Cardiac muscle cell (in vitro differentiated cells and primary cell): ENCODE measurements at regions not wholly inside any gene's neighbourhood (a gene's known extent, or its start where the extent isn't known, plus 50 kb on each side); places are given as distances from the start of the nearest gene placed in this dataset.

ENCODE experiments used
- DNase-seq, 2 donors: peaks; one replicate each; pipeline versions ENCODE4 v3.0.0 to v3.0.0-alpha.2; 2010 to 2017; ENCODE audit warnings: low read depth in 1 of 2, low spot score in 1 of 2
- H3K27ac ChIP-seq: fragments of 200-600 bp; sonication (generic); 2 replicates; pipeline ENCODE4 v1.5.1; 2016
- H3K27me3 ChIP-seq: fragments of 200-600 bp; sonication (generic); 2 replicates; pipeline ENCODE4 v1.6.0; 2016; ENCODE audit warnings: control low read depth
- H3K36me3 ChIP-seq: fragments of 200-600 bp; sonication (generic); 2 replicates; pipeline ENCODE4 v1.5.1; 2016; ENCODE audit warnings: control low read depth
- H3K4me1 ChIP-seq: fragments of 200-600 bp; sonication (generic); 2 replicates; pipeline ENCODE4 v1.8.1; 2017; ENCODE audit warnings: low read depth, mild to moderate bottlenecking, mixed run types
- H3K4me3 ChIP-seq: fragments of 200-600 bp; sonication (generic); 2 replicates; pipeline ENCODE4 v1.5.1; 2016; ENCODE audit warnings: mild to moderate bottlenecking
- H3K9me3 ChIP-seq: fragments of 200-600 bp; sonication (generic); 2 replicates; pipeline ENCODE4 v1.5.1; 2017; ENCODE audit warnings: low read depth, mild to moderate bottlenecking, control low read depth
- TF ChIP-seq, protein P1 (sequence below): IDR thresholded peaks from 2 replicates; pipeline ENCODE4 v1.5.1; 2012; ENCODE audit warnings: low read depth, mild to moderate bottlenecking, low read length

DNA sequence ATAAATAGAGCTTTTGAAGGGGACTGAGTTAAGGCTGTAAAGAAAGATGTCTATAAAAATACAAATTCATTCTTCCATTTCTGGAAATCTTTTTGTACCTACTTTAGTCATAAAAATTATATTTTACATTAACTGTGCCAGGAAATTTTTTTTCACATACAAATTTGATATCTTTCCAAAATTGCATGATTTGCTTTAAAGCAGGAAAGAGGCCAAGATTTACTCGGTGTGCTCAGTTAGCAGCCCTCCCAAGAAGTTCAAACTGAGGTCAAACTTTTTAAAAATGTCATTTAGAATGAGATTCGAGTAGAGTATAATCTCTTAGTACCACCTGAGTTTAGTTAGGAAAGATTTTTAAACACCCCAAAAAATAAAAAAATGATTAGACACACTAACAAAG lies 173.2 kb upstream of the GRIP1 start:
- TF ChIP-seq, protein P1, sequence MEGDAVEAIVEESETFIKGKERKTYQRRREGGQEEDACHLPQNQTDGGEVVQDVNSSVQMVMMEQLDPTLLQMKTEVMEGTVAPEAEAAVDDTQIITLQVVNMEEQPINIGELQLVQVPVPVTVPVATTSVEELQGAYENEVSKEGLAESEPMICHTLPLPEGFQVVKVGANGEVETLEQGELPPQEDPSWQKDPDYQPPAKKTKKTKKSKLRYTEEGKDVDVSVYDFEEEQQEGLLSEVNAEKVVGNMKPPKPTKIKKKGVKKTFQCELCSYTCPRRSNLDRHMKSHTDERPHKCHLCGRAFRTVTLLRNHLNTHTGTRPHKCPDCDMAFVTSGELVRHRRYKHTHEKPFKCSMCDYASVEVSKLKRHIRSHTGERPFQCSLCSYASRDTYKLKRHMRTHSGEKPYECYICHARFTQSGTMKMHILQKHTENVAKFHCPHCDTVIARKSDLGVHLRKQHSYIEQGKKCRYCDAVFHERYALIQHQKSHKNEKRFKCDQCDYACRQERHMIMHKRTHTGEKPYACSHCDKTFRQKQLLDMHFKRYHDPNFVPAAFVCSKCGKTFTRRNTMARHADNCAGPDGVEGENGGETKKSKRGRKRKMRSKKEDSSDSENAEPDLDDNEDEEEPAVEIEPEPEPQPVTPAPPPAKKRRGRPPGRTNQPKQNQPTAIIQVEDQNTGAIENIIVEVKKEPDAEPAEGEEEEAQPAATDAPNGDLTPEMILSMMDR, result no peak

DNA sequence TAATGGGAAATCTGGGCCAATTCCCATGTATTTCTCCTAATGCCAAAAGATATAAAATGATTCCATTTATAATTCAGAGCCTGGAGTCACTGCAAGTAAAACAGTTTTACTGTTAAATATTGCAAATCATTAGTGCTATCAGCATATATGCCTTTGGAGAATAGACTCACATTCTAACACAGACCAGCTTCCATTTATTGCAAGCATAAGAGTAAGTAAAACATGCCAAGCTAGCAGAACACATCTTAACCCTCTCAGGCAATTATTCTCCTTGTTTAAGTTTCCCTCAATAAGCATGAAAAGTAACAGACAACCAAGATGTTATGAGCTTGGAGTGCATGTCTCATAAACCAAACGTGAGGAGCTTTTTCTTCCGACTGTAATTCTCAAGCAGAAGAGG lies 173.9 kb upstream of the GRIP1 start:
- H3K4me1 ChIP-seq, result peaks cover 8% of the 10 kb centered on the region
- no peak for DNase-seq
- no peak overlapping the region for H3K4me3 ChIP-seq
- TF ChIP-seq, protein P1, result no peak
- H3K27ac ChIP-seq, result no peak overlapping the region
- no peaks in the 10 kb centered on the region for H3K9me3 ChIP-seq
- no peaks in the 10 kb centered on the region for H3K36me3 ChIP-seq
- no peaks in the 10 kb centered on the region for H3K27me3 ChIP-seq

More for the DNA sequence above, 173.2 kb upstream of the GRIP1 start:
- no peaks in the 10 kb centered on the region for H3K9me3 ChIP-seq
- H3K27ac ChIP-seq, result no peak overlapping the region
- peak in 1 of 2 donors; percentile 3 for DNase-seq
- peaks cover 8% of the 10 kb centered on the region for H3K4me1 ChIP-seq
- no peaks in the 10 kb centered on the region for H3K36me3 ChIP-seq
- H3K4me3 ChIP-seq, result no peak overlapping the region
- no peaks in the 10 kb centered on the region for H3K27me3 ChIP-seq

DNA sequence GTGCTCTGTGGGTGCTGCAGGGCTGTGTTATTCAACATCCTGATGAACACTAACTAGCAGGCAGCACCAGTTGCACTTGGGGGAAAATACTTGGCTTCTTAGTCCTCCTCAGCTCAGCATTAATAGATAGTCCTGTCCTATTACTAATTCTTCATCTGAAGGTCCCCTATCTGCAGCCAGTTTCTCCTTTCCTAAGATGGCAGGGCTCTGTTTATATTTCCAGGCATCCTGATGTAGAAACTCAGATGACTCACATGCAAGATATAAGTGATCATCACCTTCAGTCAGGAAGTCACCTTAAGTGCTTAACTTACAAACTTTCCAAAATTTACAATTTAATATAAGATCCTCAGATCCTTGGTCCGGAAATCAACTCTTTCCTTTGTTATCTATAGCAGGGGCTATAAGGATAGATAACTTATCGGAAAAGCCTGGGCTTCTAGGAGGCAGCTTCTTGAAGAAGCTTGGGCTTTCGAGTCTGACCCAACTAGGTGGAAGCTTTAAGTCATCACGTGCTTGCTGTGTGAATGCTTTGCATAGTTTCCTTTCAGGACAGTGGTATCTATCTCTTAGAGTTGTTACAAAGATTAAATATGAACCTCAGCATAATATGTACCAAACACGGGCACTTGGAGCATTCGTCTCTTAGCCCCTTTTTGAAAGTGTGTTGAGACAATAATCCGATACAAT lies 181.0 kb upstream of the GRIP1 start:
- no peak for DNase-seq
- no peaks in the 10 kb centered on the region for H3K4me1 ChIP-seq
- no peaks in the 10 kb centered on the region for H3K9me3 ChIP-seq
- TF ChIP-seq, protein P1, result no peak
- H3K27ac ChIP-seq, result no peak overlapping the region
- H3K27me3 ChIP-seq, result no peaks in the 10 kb centered on the region
- H3K4me3 ChIP-seq, result no peak overlapping the region
- no peaks in the 10 kb centered on the region for H3K36me3 ChIP-seq

DNA sequence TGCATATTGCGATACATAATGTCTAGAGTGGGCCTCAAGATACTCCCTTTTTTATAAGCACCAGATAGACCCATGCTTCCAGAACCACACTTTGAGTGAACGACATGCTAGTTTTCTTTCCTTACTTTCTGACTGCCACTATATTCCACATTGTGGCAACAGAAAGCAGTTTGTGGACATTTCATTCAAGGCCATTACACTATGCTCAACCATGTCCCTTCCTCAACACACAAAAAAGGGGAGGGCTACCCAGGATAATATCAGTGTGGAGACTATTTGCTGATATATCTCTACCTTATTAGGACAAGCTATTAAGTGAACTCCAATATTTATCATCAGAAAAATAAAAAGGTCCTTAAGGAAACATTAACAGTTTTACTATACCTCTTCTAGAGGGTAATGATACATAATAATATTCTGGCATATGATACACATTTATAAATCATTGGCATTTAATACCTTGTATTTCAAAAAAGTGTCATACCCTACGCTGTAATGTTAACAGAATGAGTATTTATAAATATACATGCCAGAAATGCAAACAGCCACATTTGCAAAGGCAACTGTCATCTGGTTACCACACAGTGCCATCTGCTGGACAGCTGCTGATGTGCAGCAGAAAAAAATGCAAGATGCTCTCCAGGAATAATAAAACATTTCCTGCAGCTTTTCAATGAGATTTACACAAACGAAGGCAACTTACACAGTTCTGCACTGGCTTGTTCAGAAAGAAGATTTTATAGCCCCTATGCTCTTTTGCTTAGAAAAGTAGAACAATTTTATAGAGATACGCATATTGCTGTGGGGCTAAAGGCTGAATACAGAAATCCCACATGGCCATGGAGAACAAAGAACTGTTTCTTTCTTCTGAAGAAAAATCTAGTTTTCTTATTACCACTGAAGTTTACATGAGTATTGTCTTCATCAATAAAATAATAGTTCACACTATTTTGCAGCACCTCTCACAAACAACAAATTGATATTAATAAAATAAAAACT lies 182.2 kb upstream of the GRIP1 start:
- Histone ChIP-seq H3K4me1 (no peaks in the 10 kb centered on the region), H3K9me3 (no peaks in the 10 kb centered on the region), H3K4me3 (no peak overlapping the region), H3K27me3 (no peaks in the 10 kb centered on the region), H3K36me3 (no peaks in the 10 kb centered on the region), H3K27ac (no peak overlapping the region)
- peak; percentile 66 to 72 for DNase-seq
- TF ChIP-seq, protein P1, result peak; percentile 94

DNA sequence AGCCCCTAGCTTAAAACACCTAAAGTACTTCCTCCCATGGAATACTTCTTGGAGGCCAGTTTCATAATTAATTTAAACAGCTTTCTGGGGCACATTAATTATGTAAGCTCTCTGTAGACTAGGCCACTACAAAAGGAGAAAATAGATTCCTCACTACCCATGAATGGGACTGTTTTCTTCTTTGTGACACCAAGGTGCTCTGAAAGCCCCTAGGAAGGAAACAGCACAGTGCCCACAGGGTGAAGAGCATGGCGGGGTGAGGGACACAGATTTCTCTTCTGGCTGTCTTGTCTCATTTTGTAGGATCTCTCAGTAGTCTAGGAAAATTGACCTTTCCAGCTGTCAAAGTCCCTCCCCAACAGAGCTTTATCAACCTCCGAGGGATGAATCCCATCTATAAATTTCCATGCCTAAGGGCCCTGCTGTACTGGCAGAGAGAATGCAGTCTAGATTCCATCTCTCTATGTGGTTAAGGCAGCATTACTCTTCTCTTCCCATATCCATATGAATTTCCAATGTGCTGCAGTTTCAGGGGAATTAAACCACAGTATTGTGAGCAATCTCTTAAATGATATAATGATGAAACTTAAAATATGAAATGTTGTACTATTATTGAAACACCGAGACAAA lies 183.6 kb upstream of the GRIP1 start:
- H3K27me3 ChIP-seq, result no peaks in the 10 kb centered on the region
- H3K36me3 ChIP-seq, result no peaks in the 10 kb centered on the region
- no peak overlapping the region for H3K27ac ChIP-seq
- TF ChIP-seq, protein P1, result no peak
- no peak for DNase-seq
- no peak overlapping the region for H3K4me3 ChIP-seq
- H3K9me3 ChIP-seq, result no peaks in the 10 kb centered on the region
- no peaks in the 10 kb centered on the region for H3K4me1 ChIP-seq
